ENCODE measurements at regions not wholly inside any gene's neighbourhood (a gene's known extent, or its start where the extent isn't known, plus 50 kb on each side); places are given as distances from the start of the nearest gene placed in this dataset.
"Not testable (repeated sequence)": the region's sequence is repeated elsewhere in the genome, so short reads cannot be mapped to it uniquely, and the experiment has no call there.

GRCh38 chr6:98323605-98324004 is 510.8 kb upstream of the POU3F2 start:
- DNase-seq (ENCODE audit: low spot score) = no peak

DNA sequence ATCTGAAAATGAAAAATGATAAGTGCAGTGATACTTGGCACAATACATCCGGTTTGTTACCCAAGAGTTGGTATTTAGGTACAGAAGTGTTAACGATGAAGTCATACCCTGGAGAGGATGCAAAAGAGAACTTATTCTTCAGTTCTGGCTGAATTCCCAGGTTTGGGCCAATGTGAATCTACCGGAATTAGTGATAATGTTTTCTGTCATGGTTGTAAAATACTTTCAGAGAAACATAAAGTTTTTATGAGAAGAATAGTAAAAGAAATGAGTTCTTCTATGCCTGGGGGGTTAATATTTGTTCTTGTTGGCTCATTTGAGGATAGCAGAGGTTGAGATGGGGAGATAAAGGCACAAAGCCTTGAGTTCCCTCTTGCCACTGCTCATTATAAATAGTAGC is 509.9 kb upstream of the POU3F2 start:
- no peak for DNase-seq (ENCODE audit: low spot score)

GRCh38 chr6:98325366-98325765 is 509.0 kb upstream of the POU3F2 start:
- DNase-seq (ENCODE audit: low spot score) = no peak

DNA sequence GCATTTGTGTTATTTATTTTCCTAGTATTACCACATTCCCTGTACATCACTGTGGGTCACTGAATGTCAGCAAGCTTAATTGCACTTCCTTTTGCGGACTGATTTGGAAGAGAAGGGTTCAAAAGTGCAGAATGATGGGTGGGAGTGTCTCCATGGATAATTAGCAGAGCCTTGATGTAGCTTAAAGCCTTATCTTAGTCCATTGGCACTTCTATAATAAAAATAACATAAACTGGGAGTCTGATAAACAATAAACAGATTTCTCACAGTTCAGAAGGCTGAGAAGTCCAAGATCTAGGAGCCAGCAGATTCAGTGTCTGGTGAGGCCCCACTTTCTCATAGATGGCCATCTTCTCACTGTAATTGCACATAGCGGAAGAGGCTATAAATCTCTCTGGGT is 501.1 kb upstream of the POU3F2 start:
- no peak for DNase-seq (ENCODE audit: low spot score)

DNA sequence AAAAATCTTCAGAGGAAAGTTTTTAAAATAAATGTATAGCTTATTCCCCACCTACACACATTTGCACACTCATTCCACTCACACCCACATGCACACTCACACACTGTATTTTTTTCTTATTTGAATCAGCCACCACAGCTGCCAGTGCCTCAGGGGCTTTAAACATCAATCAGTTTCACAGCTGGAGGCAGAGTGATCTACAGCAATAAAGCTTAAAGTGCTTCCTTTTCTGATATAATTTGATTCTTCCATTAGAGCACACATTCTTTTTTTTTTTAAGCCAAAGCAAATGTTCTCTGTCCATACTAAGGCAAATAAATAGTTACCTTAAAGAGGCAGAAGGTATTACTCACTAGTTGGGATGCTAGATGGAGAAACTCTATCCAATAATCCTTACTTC is 498.8 kb upstream of the POU3F2 start:
- no peak for DNase-seq (ENCODE audit: low spot score)

GRCh38 chr6:98339506-98339905 is 494.9 kb upstream of the POU3F2 start:
- DNase-seq (ENCODE audit: low spot score) = no peak

- DNase-seq (ENCODE audit: low spot score) = no peak
Observed at GRCh38 chr6:98343004-98343403, 491.4 kb upstream of the POU3F2 start.

- no peak for DNase-seq (ENCODE audit: low spot score)
Observed at GRCh38 chr6:98343797-98344196, 490.6 kb upstream of the POU3F2 start.

GRCh38 chr6:98352348-98352747 is 482.0 kb upstream of the POU3F2 start:
- DNase-seq (ENCODE audit: low spot score) = no peak

DNA sequence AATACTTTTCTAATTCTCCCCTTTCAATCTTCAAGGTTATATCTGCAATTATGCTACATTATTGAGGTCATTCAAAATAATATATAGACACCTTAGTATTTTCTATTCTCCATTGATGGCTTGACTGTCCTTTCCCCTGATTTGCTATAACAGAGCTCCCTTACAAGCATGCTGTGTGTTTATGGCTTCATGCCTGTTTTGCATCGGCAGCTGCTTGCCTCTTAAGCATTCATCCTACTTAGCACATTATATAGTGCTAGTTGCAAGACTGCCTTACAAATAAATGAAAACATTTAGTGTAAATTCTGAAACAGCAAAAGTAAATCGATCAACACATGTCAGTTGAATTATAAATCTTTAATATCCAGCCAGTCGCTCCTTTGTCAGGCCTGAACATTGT is 476.2 kb upstream of the POU3F2 start:
- DNase-seq (ENCODE audit: low spot score) = no peak

GRCh38 chr6:98366371-98366770 is 468.0 kb upstream of the POU3F2 start:
- no peak for DNase-seq (ENCODE audit: low spot score)

DNA sequence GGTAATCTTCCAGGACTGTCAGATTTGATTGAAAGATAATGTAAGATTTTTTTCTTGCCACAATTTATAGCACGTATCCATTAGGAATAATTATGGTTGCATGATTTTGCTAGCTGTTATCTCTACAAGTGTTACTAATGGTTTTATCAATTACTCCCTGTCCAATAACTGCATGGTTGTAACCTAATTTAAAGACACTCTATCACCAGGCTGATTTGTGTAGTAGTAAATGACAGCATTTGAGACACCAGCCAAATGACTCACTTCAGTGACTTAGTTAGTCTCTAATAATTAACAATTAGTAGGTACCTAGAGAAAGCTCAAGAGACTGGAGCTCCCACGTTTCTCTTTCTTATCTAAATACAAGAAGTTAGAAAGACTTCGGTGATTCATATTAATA is 453.8 kb upstream of the POU3F2 start:
- DNase-seq (ENCODE audit: low spot score) = no peak

DNA sequence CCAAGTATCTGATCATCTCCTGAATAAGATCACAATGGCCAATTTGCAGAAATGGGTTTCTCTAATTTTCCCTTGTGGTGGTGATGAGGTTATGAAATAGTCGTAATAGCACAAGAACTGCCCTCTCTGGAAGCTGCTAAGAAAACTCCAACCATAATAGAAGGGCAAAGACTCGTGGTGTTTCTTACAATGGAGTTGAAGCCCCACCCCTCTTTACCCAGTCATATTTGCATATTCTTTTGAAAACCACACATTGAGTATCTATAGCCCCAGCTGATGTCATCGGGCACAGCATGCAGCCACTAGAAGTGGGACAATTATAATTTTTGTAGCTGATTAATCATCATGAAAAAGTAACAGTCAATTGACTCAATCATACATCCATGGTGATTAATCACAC is 452.1 kb upstream of the POU3F2 start:
- DNase-seq (ENCODE audit: low spot score) = no peak

DNA sequence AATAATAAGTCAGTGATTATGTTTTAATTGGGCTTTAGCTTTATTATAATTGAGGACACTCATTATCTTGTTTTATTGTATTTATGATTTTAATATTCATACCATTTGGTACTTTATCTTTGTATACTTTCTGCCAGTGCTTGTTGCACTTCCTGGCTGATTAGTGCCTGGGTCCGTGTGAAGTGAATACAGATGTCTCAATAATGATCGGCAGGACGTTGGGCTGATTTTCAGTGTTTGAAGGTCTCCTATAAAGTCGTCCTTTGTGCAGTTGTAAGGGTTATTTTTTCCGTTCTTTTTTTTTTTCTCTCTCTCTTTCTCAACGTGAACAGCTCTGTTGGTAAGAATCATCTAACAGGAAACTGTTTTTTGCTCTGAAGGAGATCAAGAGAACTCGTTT is 450.0 kb upstream of the POU3F2 start:
- DNase-seq (ENCODE audit: low spot score) = no peak

DNA sequence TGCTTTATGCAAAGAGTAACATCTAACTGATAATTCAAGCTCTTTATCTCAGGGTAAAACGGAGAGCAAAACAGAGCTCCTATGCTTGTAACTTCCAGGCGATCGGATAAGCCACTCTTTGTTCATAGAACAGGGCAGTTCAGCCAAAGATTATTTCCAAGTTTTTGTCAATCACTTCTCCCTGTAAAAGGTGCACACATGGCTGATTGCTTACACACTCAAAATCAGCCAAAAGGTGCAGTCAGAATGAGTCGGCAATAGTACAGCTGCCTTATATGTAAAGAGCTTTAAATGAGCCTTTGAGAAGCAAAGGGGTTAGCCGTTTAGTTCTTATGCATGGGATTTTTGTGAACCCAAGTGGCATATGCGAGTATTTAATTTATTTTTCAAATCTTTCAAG is 449.6 kb upstream of the POU3F2 start:
- no peak for DNase-seq (ENCODE audit: low spot score)

DNA sequence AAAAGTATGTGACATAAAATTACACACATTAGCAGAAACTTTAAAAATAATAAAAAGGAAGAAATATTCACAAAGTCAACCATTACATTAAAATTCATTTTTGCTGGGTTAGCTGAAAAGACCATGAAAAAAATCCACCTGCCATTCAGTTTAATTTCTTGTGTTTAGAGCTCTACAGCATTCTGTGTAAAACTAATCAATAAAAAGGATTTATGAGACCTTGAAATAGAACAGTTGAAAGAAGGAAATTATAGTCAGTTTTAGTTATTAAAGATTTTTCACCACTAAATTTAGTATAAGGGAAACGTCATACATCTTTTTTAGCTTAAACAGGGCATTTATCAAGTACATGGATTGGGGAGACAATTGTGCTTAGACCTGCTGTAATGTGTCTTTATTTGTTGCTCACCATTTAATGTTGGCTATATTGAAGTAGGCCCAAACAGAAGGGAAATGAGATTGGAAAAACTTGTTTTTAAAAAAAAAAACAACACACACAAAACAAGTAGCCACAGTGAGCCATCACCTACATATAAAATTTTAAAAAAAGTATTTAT is 438.7 kb upstream of the POU3F2 start:
- DNase-seq (ENCODE audit: low spot score) = no peak

DNA sequence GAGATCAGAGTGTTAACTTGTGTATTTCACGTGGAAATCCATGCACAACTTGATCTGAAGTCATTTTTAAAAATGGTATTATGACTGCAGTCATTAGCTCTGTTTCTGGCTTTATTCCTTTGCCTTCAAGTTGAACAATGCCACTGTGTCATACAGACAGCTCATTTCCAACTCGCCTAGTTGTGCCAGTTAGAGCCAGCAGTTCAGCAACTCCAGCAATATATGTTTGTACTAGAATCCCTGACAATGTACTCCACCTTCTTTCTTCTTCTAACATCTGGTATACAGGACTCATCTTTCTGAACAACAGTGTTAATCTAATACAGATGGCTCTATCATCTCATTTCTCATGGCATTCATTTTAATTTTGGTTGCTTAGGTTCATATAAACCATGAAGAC is 418.3 kb upstream of the POU3F2 start:
- no peak for DNase-seq (ENCODE audit: low spot score)

DNA sequence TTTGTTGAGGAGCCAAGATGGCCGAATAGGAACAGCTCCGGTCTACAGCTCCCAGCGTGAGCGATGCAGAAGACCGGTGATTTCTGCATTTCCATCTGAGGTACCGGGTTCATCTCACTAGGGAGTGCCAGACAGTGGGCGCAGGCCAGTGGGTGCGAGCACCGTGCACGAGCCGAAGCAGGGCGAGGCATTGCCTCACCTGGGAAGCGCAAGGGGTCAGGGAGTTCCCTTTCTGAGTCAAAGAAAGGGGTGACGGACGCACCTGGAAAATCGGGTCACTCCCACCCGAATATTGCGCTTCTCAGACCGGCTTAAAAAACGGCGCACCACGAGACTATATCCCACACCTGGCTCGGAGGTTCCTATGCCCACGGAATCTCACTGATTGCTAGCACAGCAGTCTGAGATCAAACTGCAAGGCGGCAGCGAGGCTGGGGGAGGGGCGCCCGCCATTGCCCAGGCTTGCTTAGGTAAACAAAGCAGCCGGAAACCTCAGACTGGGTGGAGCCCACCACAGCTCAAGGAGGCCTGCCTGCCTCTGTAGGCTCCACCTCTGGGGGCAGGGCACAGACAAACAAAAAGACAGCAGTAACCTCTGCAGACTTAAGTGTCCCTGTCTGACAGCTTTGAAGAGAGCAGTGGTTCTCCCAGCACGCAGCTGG is 417.7 kb upstream of the POU3F2 start:
- DNase-seq (ENCODE audit: low spot score) = not testable (repeated sequence)

GRCh38 chr6:98433325-98434056 is 400.9 kb upstream of the POU3F2 start:
- no peak for DNase-seq (ENCODE audit: low spot score)

GRCh38 chr6:98443633-98444032 is 390.7 kb upstream of the POU3F2 start:
- no peak for DNase-seq (ENCODE audit: low spot score)

GRCh38 chr6:98452685-98453084 is 381.7 kb upstream of the POU3F2 start:
- DNase-seq (ENCODE audit: low spot score) = no peak

- no peak for DNase-seq (ENCODE audit: low spot score)
Observed at GRCh38 chr6:98454809-98455322, 379.5 kb upstream of the POU3F2 start.

- DNase-seq (ENCODE audit: low spot score) = no peak
Observed at GRCh38 chr6:98458708-98459107, 375.7 kb upstream of the POU3F2 start.

Data from A172 (cell line).